IMR-90 (cell line): ENCODE measurements at regions not wholly inside any gene's neighbourhood (a gene's known extent, or its start where the extent isn't known, plus 50 kb on each side); places are given as distances from the start of the nearest gene placed in this dataset.

Experiments
- ATAC-seq: fragments of 200-7000 bp; cut with Tn5 transposase; 2 replicates; pipeline ENCODE4 v1.9.1; 2020; ENCODE audit warnings: low read depth, mild to moderate bottlenecking, moderate library complexity
- BruUV-seq: library from RNA; stranded (reverse); fragments of 400-500 nt; replicated peaks from 2 replicates; lab custom pipeline; 2021; lab: Mats Ljungman, UMichigan
- CTCF ChIA-PET: fragments of 300-600 bp; formaldehyde crosslinking; extraction: SDS; loops from one replicate; lab custom pipeline; 2021; ENCODE audit warnings: antibody characterized with exemption; lab: Yijun Ruan, JAX
- POLR2A ChIA-PET: fragments of 300-600 bp; sonication (Branson Sonifier 250); formaldehyde crosslinking; loops from one replicate; lab custom pipeline; 2022; ENCODE audit warnings: antibody characterized with exemption; ENCODE audit not compliant: unreplicated experiment; lab: Charles Lee
- DNase-seq: peaks from one replicate; pipeline ENCODE4 v3.0.0; 2013
- H2AFZ ChIP-seq: replicated peaks from 2 replicates; pipeline ENCODE3; 2013; ENCODE audit warnings: low read length, mild to moderate bottlenecking; ENCODE audit not compliant: poor library complexity
- H2AK5ac ChIP-seq: 2 replicates; pipeline ENCODE4 v1.6.1; 2013; ENCODE audit warnings: low read depth, low read length, inconsistent platforms
- H2AK9ac ChIP-seq: replicated peaks from 2 replicates; pipeline ENCODE3; 2013; ENCODE audit warnings: mild to moderate bottlenecking, low read depth, low read length, moderate library complexity; ENCODE audit not compliant: poor library complexity
- H2BK120ac ChIP-seq: 2 replicates; pipeline ENCODE4 v1.6.1; 2013; ENCODE audit warnings: low read depth, low read length, inconsistent platforms
- H2BK15ac ChIP-seq: 3 replicates; pipeline ENCODE4 v1.6.1; 2013; ENCODE audit warnings: low read depth, low read length, inconsistent platforms
- H2BK20ac ChIP-seq: 2 replicates; pipeline ENCODE4 v1.6.1; 2013; ENCODE audit warnings: low read depth, mild to moderate bottlenecking, inconsistent platforms, low read length, moderate library complexity
- H2BK5ac ChIP-seq: 2 replicates; pipeline ENCODE4 v1.6.1; 2013; ENCODE audit warnings: mild to moderate bottlenecking, low read depth, low read length, inconsistent platforms; ENCODE audit not compliant: poor library complexity, severe bottlenecking
- H3K14ac ChIP-seq: replicated peaks from 2 replicates; pipeline ENCODE4 v1.6.1; 2013; ENCODE audit warnings: low read depth, low read length, inconsistent platforms
- H3K18ac ChIP-seq: 2 replicates; pipeline ENCODE4 v1.6.1; 2013; ENCODE audit warnings: low read depth, low read length, control low read depth
- H3K23ac ChIP-seq: 2 replicates; pipeline ENCODE4 v1.6.1; 2013; ENCODE audit warnings: low read depth, low read length, inconsistent platforms
- H3K27ac ChIP-seq: 2 replicates; pipeline ENCODE4 v1.5.1; 2013; ENCODE audit warnings: mild to moderate bottlenecking, control low read depth, low read length; ENCODE audit not compliant: insufficient read depth
- H3K27me3 ChIP-seq: 2 replicates; pipeline ENCODE4 v1.6.1; 2013; ENCODE audit warnings: low read length; ENCODE audit not compliant: control insufficient read depth, insufficient read depth
- H3K36me3 ChIP-seq: 2 replicates; pipeline ENCODE4 v1.6.1; 2013; ENCODE audit warnings: low read length, mixed read lengths; ENCODE audit not compliant: control insufficient read depth, insufficient read depth
- H3K4ac ChIP-seq: 2 replicates; pipeline ENCODE4 v1.6.1; 2013; ENCODE audit warnings: low read depth, low read length, inconsistent platforms
- H3K4me1 ChIP-seq: 2 replicates; pipeline ENCODE4 v1.6.1; 2013; ENCODE audit warnings: low read length, mixed read lengths; ENCODE audit not compliant: control insufficient read depth, insufficient read depth
- H3K4me2 ChIP-seq: 2 replicates; pipeline ENCODE4 v1.6.1; 2013; ENCODE audit warnings: low read depth, mild to moderate bottlenecking, control low read depth, low read length, moderate library complexity
- H3K4me3 ChIP-seq: 2 replicates; pipeline ENCODE4 v1.5.1; 2013; ENCODE audit warnings: low read depth, mild to moderate bottlenecking, control low read depth, low read length, moderate library complexity; ENCODE audit not compliant: insufficient read depth
- H3K56ac ChIP-seq: 2 replicates; pipeline ENCODE4 v1.6.1; 2013; ENCODE audit warnings: low read length, inconsistent platforms; ENCODE audit not compliant: insufficient read depth; ENCODE audit errors: extremely low read depth
- H3K79me1 ChIP-seq, 2 experiments: 2 replicates each; pipeline ENCODE4 v1.6.1; 2013; ENCODE audit warnings: low read length in 2 of 2, inconsistent platforms in 1 of 2, low read depth in 1 of 2
- H3K9ac ChIP-seq: 2 replicates; pipeline ENCODE4 v1.6.1; 2013; ENCODE audit warnings: low read depth, low read length, control low read depth
- H3K9me1 ChIP-seq: 2 replicates; pipeline ENCODE4 v1.6.1; 2013; ENCODE audit warnings: low read length, inconsistent platforms; ENCODE audit not compliant: insufficient read depth
- H3K9me3 ChIP-seq: 2 replicates; pipeline ENCODE4 v1.6.1; 2013; ENCODE audit warnings: low read length; ENCODE audit not compliant: control insufficient read depth, insufficient read depth
- H4K20me1 ChIP-seq: 2 replicates; pipeline ENCODE4 v1.6.1; 2013; ENCODE audit warnings: low read length, inconsistent platforms; ENCODE audit not compliant: insufficient read depth
- H4K5ac ChIP-seq: 2 replicates; pipeline ENCODE4 v1.6.1; 2013; ENCODE audit warnings: mild to moderate bottlenecking, low read depth, low read length, control low read depth
- H4K8ac ChIP-seq, 2 experiments: 2 replicates each; pipeline ENCODE4 v1.6.1; 2013; ENCODE audit warnings: low read depth in 2 of 2, low read length in 2 of 2, control low read depth in 1 of 2, inconsistent platforms in 1 of 2
- H4K91ac ChIP-seq: 2 replicates; pipeline ENCODE4 v1.6.1; 2013; ENCODE audit warnings: low read depth, low read length, inconsistent platforms; ENCODE audit not compliant: insufficient read depth
- BHLHE40 ChIP-seq: fragments of 150-350 bp; IDR thresholded peaks from 2 replicates; pipeline ENCODE4 v1.6.1; 2016; ENCODE audit warnings: mild to moderate bottlenecking, low read depth, low read length
- ELK1 ChIP-seq: fragments of 150-350 bp; IDR thresholded peaks from 2 replicates; pipeline ENCODE4 v1.6.1; 2016; ENCODE audit warnings: low read depth, mild to moderate bottlenecking, low read length, moderate library complexity, borderline replicate concordance
- FOS ChIP-seq: fragments of 150-350 bp; IDR thresholded peaks from 2 replicates; pipeline ENCODE4 v1.6.1; 2016; ENCODE audit warnings: low read depth, low read length
- MAFK ChIP-seq: IDR thresholded peaks from 2 replicates; pipeline ENCODE4 v1.6.1; 2012; ENCODE audit warnings: low read depth, low read length, improper control_type of control experiment
- MAZ ChIP-seq: IDR thresholded peaks from 2 replicates; pipeline ENCODE4 v1.6.1; 2012; ENCODE audit warnings: low read depth, mild to moderate bottlenecking, low read length, improper control_type of control experiment, moderate library complexity, borderline replicate concordance
- MXI1 ChIP-seq: IDR thresholded peaks from 2 replicates; pipeline ENCODE4 v1.6.1; 2012; ENCODE audit warnings: low read depth, mild to moderate bottlenecking, low read length, moderate library complexity, borderline replicate concordance
- NFE2L2 ChIP-seq: fragments of 150-350 bp; IDR thresholded peaks from 2 replicates; pipeline ENCODE4 v1.6.1; 2016; ENCODE audit warnings: low read depth, mild to moderate bottlenecking, low read length
- POLR2A ChIP-seq: IDR thresholded peaks from 2 replicates; pipeline ENCODE4 v1.6.1; 2012; ENCODE audit warnings: mild to moderate bottlenecking, low read depth, low read length
- RAD21 ChIP-seq: IDR thresholded peaks from 2 replicates; pipeline ENCODE4 v1.6.1; 2012; ENCODE audit warnings: low read length, improper control_type of control experiment
- RCOR1 ChIP-seq: IDR thresholded peaks from 2 replicates; pipeline ENCODE4 v1.6.1; 2012; ENCODE audit warnings: mild to moderate bottlenecking, low read length, improper control_type of control experiment; ENCODE audit not compliant: insufficient replicate concordance
- RFX5 ChIP-seq: IDR thresholded peaks from 2 replicates; pipeline ENCODE4 v1.8.0; 2012; ENCODE audit warnings: low read depth, mild to moderate bottlenecking, low read length, moderate library complexity
- SMC3 ChIP-seq: fragments of 150-350 bp; IDR thresholded peaks from 2 replicates; pipeline ENCODE4 v1.6.1; 2016; ENCODE audit warnings: low read depth, mild to moderate bottlenecking, antibody characterized with exemption, low read length, moderate library complexity
- USF2 ChIP-seq: fragments of 150-350 bp; IDR thresholded peaks from 2 replicates; pipeline ENCODE4 v1.6.1; 2017; ENCODE audit warnings: mild to moderate bottlenecking, antibody characterized with exemption, low read length, low read depth
- WGBS, 2 experiments: methylation state at CpG; one replicate each; pipeline versions ENCODE4 v1.1.5 to v1.1.7; 2013; ENCODE audit warnings: missing lambda C conversion rate in 2 of 2; ENCODE audit not compliant: insufficient read length in 1 of 2; ENCODE audit errors: extremely low coverage in 2 of 2; 5-methylcytosine and 5-hydroxymethylcytosine counted together
- dilution Hi-C: fragments of 300-500 bp; cut with HindIII; formaldehyde crosslinking; loops from one replicate; pipeline ENCODE4 v1.14.3; 2018; ENCODE audit warnings: low sequenced_read_pairs; ENCODE audit not compliant: unreplicated experiment
- in situ Hi-C: fragments of 300-500 bp; cut with MboI; formaldehyde crosslinking; loops from 3 replicates; pipeline ENCODE4 v1.14.3; 2019; ENCODE audit warnings: low sequenced_read_pairs, inconsistent platforms, mixed read lengths
- intact Hi-C: fragments of 100-400 bp; cut with micrococcal nuclease; formaldehyde crosslinking; loops from 2 replicates; pipeline ENCODE4 v1.10.0; 2022

- ChIA-PET POLR2A (no interaction called here), CTCF (no interaction called here)
- intact Hi-C loops (no loop called here), in situ Hi-C loops (no loop called here), dilution Hi-C loops (no loop called here)
- Histone ChIP-seq H3K18ac (no peak overlapping the region), H2AK5ac (no peak overlapping the region), H3K4me1 (no peaks in the 10 kb centered on the region), H3K27me3 (no peaks in the 10 kb centered on the region), H3K9me1 (no peaks in the 10 kb centered on the region), H3K27ac (no peak overlapping the region), H3K4ac (no peak overlapping the region), H3K9ac (no peak overlapping the region), H2BK120ac (no peak overlapping the region), H2BK20ac (no peak overlapping the region), H3K4me2 (no peak overlapping the region), H3K4me3 (no peak overlapping the region), H4K91ac (no peak overlapping the region), H3K23ac (no peak overlapping the region), H2BK15ac (no peak overlapping the region), H2BK5ac (no peak overlapping the region), H4K20me1 (no peaks in the 10 kb centered on the region), H4K8ac (no peak overlapping the region), H3K79me1 (no peaks in the 10 kb centered on the region), H3K9me3 (peaks cover 47% of the 10 kb centered on the region), H3K56ac (no peak overlapping the region), H3K14ac (no peak overlapping the region), H2AK9ac (no peak overlapping the region), H3K36me3 (no peaks in the 10 kb centered on the region), H4K5ac (no peak overlapping the region), H2AFZ (no peak overlapping the region)
- 82% methylated on average over 3 of the region's 10 CpGs; no CpG with 5 or more reads in 1 of the 2 experiments for WGBS, 2 experiments
- ATAC-seq (no peak), DNase-seq (no peak)
- no TSS peak for BruUV-seq
- TF ChIP-seq MXI1 (no peak), RFX5 (no peak), MAFK (no peak), RAD21 (no peak), ELK1 (no peak), BHLHE40 (no peak), MAZ (no peak), RCOR1 (no peak), USF2 (no peak), POLR2A (no peak), FOS (no peak), SMC3 (no peak), NFE2L2 (no peak)
These were observed 209.1 kb downstream of the ERMARD start for GRCh38 chr6:169960521-169960885.
